ENCODE measurements at regions not wholly inside any gene's neighbourhood (a gene's known extent, or its start where the extent isn't known, plus 50 kb on each side); places are given as distances from the start of the nearest gene placed in this dataset.
"Not testable (repeated sequence)": the region's sequence is repeated elsewhere in the genome, so short reads cannot be mapped to it uniquely, and the experiment has no call there.

- DNase-seq: no peak
Measured at GRCh38 chrX:94633237-94633636, 959.2 kb downstream of the FAM133A start.

GRCh38 chrX:94635003-94635402 lies 961.0 kb downstream of the FAM133A start:
- no peak for DNase-seq

GRCh38 chrX:94645726-94646125 lies 971.7 kb downstream of the FAM133A start:
- DNase-seq: no peak

- DNase-seq: no peak
Measured at GRCh38 chrX:94655180-94655579, 981.2 kb downstream of the FAM133A start.

- no peak for DNase-seq
Measured at GRCh38 chrX:94662689-94663088, 988.7 kb downstream of the FAM133A start.

GRCh38 chrX:94676285-94676684 lies 1002.3 kb downstream of the FAM133A start:
- no peak for DNase-seq

- DNase-seq: no peak
Measured at GRCh38 chrX:94686071-94686470, 1012.1 kb downstream of the FAM133A start.

- DNase-seq: no peak
Measured at GRCh38 chrX:94695910-94696309, 1021.9 kb downstream of the FAM133A start.

- DNase-seq: not testable (repeated sequence)
Measured at GRCh38 chrX:94704348-94705256, 1030.6 kb downstream of the FAM133A start.

- DNase-seq: no peak
Measured at GRCh38 chrX:94721386-94721785, 1047.4 kb downstream of the FAM133A start.

- no peak for DNase-seq
Measured at GRCh38 chrX:94722578-94722977, 1048.6 kb downstream of the FAM133A start.

GRCh38 chrX:94742772-94743171 lies 1068.8 kb downstream of the FAM133A start:
- DNase-seq: no peak

- DNase-seq: no peak
Measured at GRCh38 chrX:94743478-94743877, 1069.5 kb downstream of the FAM133A start.

- DNase-seq: no peak
Measured at GRCh38 chrX:94744786-94745185, 1070.8 kb downstream of the FAM133A start.

GRCh38 chrX:94751611-94752010 lies 1077.6 kb downstream of the FAM133A start:
- DNase-seq: no peak

- no peak for DNase-seq
Measured at GRCh38 chrX:94752434-94753169, 1078.6 kb downstream of the FAM133A start.

GRCh38 chrX:94758130-94758529 lies 1084.1 kb downstream of the FAM133A start:
- DNase-seq: no peak

- DNase-seq: no peak
Measured at GRCh38 chrX:94775640-94776039, 1101.6 kb downstream of the FAM133A start.

- DNase-seq: no peak
Measured at GRCh38 chrX:94813541-94813940, 1139.5 kb downstream of the FAM133A start.

- no peak for DNase-seq
Measured at GRCh38 chrX:94814216-94814615, 1140.2 kb downstream of the FAM133A start.

GRCh38 chrX:94830717-94831116 lies 1156.7 kb downstream of the FAM133A start:
- DNase-seq: no peak

- DNase-seq: no peak
Measured at GRCh38 chrX:94831364-94831763, 1157.4 kb downstream of the FAM133A start.

GRCh38 chrX:94834226-94834625 lies 1160.2 kb downstream of the FAM133A start:
- no peak for DNase-seq

GRCh38 chrX:94850811-94851210 lies 1176.8 kb downstream of the FAM133A start:
- no peak for DNase-seq
